Activated naive CD4-positive, alpha-beta T cell (primary cell): ENCODE measurements at regions not wholly inside any gene's neighbourhood (a gene's known extent, or its start where the extent isn't known, plus 50 kb on each side); places are given as distances from the start of the nearest gene placed in this dataset.

Source experiments
- DNase-seq, 4 experiments: peaks; one replicate each; lab custom pipeline; 2025; lab: John Stamatoyannopoulos, UW

- no peak for DNase-seq
Measured at GRCh38 chr3:159789742-159790635, 198.6 kb upstream of the IL12A start.

GRCh38 chr3:159791336-159791735 lies 197.3 kb upstream of the IL12A start:
- no peak for DNase-seq

- no peak for DNase-seq
Measured at GRCh38 chr3:159792070-159792469, 196.6 kb upstream of the IL12A start.

GRCh38 chr3:159795042-159795441 lies 193.6 kb upstream of the IL12A start:
- no peak for DNase-seq

- DNase-seq, result no peak
Measured at GRCh38 chr3:159795681-159796175, 192.9 kb upstream of the IL12A start.

GRCh38 chr3:159796226-159796625 lies 192.4 kb upstream of the IL12A start:
- DNase-seq, result no peak

- no peak for DNase-seq
Measured at GRCh38 chr3:159796744-159797143, 191.9 kb upstream of the IL12A start.

GRCh38 chr3:159797771-159798170 lies 190.9 kb upstream of the IL12A start:
- no peak for DNase-seq

GRCh38 chr3:159798951-159799350 lies 189.7 kb upstream of the IL12A start:
- no peak for DNase-seq

GRCh38 chr3:159800434-159801155 lies 188.0 kb upstream of the IL12A start:
- DNase-seq, result no peak

GRCh38 chr3:159802864-159803263 lies 185.8 kb upstream of the IL12A start:
- no peak for DNase-seq

GRCh38 chr3:159803459-159803858 lies 185.2 kb upstream of the IL12A start:
- DNase-seq, result no peak

- DNase-seq, result no peak
Measured at GRCh38 chr3:159804726-159805410, 183.8 kb upstream of the IL12A start.

- no peak for DNase-seq
Measured at GRCh38 chr3:159805411-159805772, 183.2 kb upstream of the IL12A start.

- DNase-seq, result no peak
Measured at GRCh38 chr3:159806412-159806811, 182.2 kb upstream of the IL12A start.

- no peak for DNase-seq
Measured at GRCh38 chr3:159807137-159808040, 181.2 kb upstream of the IL12A start.

GRCh38 chr3:159813822-159814531 lies 174.7 kb upstream of the IL12A start:
- DNase-seq, result no peak

GRCh38 chr3:159816512-159816911 lies 172.1 kb upstream of the IL12A start:
- no peak for DNase-seq

- DNase-seq, result no peak
Measured at GRCh38 chr3:159817126-159817525, 171.5 kb upstream of the IL12A start.

GRCh38 chr3:159817571-159817970 lies 171.1 kb upstream of the IL12A start:
- DNase-seq, result no peak

GRCh38 chr3:159818399-159818798 lies 170.2 kb upstream of the IL12A start:
- DNase-seq, result no peak
